ENCODE measurements at regions not wholly inside any gene's neighbourhood (a gene's known extent, or its start where the extent isn't known, plus 50 kb on each side); places are given as distances from the start of the nearest gene placed in this dataset.
"Not testable (repeated sequence)": the region's sequence is repeated elsewhere in the genome, so short reads cannot be mapped to it uniquely, and the experiment has no call there.

DNA sequence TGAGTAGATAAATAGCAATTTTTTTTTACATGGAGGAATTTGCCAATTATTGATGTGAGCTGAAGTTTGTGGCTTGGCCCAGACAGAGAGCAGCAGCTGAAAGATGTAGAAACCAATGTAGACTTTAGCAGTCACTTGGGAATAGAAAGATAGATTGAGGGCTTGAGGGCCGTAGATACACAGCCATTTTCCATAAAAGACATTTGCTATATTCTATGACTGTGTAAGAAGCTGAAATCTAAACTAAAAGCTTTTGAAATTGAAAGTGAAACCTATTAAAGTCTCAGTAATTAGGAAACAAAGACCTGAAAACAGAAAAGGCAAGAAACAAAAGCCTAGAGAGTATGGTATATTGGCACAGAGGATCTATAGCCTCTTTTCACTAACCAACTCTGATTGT lies 332.7 kb downstream of the CENPW start:
- no peaks in the 10 kb centered on the region for H3K36me3 ChIP-seq (ENCODE audit: control insufficient read depth, insufficient read depth, low read length)
- DNase-seq (ENCODE audit: low read depth), result no peak
- TF ChIP-seq, protein P1, sequence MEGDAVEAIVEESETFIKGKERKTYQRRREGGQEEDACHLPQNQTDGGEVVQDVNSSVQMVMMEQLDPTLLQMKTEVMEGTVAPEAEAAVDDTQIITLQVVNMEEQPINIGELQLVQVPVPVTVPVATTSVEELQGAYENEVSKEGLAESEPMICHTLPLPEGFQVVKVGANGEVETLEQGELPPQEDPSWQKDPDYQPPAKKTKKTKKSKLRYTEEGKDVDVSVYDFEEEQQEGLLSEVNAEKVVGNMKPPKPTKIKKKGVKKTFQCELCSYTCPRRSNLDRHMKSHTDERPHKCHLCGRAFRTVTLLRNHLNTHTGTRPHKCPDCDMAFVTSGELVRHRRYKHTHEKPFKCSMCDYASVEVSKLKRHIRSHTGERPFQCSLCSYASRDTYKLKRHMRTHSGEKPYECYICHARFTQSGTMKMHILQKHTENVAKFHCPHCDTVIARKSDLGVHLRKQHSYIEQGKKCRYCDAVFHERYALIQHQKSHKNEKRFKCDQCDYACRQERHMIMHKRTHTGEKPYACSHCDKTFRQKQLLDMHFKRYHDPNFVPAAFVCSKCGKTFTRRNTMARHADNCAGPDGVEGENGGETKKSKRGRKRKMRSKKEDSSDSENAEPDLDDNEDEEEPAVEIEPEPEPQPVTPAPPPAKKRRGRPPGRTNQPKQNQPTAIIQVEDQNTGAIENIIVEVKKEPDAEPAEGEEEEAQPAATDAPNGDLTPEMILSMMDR (IDR thresholded peaks at IDR 0.05; ENCODE audit: insufficient read depth, low read length, poor library complexity, severe bottlenecking), result no peak
- no peak overlapping the region for H3K4me3 ChIP-seq (ENCODE audit: low read depth, low read length)
- no peaks in the 10 kb centered on the region for H3K27me3 ChIP-seq (ENCODE audit: control insufficient read depth, insufficient read depth, low read length)

DNA sequence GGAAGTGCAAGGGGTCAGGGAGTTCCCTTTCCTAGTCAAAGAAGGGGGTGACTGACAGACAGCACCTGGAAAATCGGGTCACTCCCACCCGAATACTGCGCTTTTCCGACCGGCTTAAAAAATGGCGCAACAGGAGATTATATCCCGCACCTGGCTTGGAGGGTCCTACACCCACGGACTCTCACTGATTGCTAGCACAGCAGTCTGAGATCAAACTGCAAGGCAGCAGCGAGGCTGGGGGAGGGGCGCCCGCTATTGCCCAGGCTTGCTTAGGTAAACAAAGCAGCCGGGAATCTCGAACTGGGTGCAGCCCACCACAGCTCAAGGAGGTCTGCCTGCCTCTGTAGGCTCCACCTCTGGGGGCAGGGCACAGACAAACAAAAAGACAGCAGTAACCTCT lies 333.8 kb downstream of the CENPW start:
- not testable (repeated sequence) for H3K36me3 ChIP-seq (ENCODE audit: control insufficient read depth, insufficient read depth, low read length); H3K4me3 ChIP-seq (ENCODE audit: low read depth, low read length); H3K27me3 ChIP-seq (ENCODE audit: control insufficient read depth, insufficient read depth, low read length); DNase-seq (ENCODE audit: low read depth)

DNA sequence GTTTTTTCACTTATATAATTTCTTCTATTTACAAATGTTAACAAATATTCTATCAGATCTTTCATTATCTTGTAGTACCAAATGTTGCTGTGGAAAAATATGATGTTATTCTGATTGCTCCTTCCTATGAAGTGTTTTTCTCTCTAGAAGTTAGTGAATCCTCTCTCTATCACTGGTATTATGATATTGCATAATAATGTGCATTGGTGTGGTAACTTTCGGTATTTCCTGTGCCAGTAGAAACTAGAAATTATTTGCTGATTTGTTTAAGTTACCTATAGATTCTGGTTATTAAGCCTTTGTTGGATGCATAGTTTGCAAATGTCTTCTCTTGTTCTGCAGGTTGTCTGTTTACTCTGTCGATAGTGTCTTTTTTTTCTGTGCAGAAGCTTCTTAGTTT lies 342.5 kb downstream of the CENPW start:
- Histone ChIP-seq H3K4me3 (ENCODE audit: low read depth, low read length) (no peak overlapping the region), H3K36me3 (ENCODE audit: control insufficient read depth, insufficient read depth, low read length) (no peaks in the 10 kb centered on the region), H3K27me3 (ENCODE audit: control insufficient read depth, insufficient read depth, low read length) (no peaks in the 10 kb centered on the region)
- TF ChIP-seq, protein P1 (IDR thresholded peaks at IDR 0.05; ENCODE audit: insufficient read depth, low read length, poor library complexity, severe bottlenecking), result no peak
- DNase-seq (ENCODE audit: low read depth), result no peak

DNA sequence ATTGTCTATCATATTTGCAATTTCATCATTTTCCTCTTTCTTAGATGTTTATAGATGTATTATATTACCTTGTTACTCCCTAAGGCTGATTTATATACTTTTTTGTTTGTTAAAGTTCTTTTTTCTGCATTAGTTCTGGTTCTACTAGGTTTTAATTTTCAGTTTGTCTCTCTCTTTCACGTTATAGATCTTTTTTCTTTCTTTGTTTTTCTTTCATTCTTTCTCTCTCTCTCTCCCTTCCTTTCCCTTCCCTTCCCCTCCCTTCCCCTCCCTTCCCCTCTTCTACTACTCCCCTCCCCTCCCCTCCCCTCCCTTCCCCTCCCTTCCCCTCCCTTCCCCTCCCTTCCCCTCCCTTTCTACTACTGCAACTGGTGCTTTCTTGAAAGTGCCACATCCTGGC lies 345.3 kb downstream of the CENPW start:
- TF ChIP-seq, protein P1 (IDR thresholded peaks at IDR 0.05; ENCODE audit: insufficient read depth, low read length, poor library complexity, severe bottlenecking), result no peak
- Histone ChIP-seq H3K27me3 (ENCODE audit: control insufficient read depth, insufficient read depth, low read length) (no peaks in the 10 kb centered on the region), H3K36me3 (ENCODE audit: control insufficient read depth, insufficient read depth, low read length) (no peaks in the 10 kb centered on the region), H3K4me3 (ENCODE audit: low read depth, low read length) (no peak overlapping the region)
- no peak for DNase-seq (ENCODE audit: low read depth)

DNA sequence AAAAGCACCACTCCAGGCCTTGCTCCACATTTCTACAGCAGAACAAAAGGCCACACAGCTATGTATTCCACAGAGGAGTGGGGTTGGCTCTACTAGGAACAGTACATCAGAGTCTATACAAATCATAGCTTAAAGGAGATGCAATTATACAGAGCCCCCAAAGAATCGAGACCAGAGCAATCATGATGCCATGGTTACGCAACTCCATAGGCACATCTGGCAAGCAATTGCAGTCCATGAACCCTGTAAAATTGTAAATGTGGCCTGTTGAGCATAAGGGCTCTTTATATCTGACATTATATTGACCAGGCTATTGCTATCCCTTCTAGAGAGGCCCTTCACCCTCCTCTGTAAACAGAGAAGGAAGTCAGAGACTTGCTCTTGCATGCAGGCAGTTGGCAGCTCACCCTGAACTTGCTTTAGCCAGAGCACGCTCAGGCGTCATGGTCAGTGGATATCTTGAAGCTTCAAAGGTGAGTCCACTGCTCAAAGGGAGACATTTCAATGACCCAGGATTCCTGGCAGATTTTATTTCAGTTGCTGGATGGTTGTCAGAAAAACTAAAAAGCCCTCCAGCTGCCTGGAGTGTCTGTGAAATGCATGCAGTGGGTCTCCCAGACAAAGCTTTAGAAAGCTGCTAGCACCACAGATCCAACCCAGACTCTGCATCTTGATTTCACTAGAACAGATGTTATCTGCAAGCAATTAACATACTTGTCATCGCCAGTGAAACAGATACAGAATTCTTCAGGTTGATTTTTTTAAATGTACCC lies 357.2 kb downstream of the CENPW start:
- H3K36me3 ChIP-seq (ENCODE audit: control insufficient read depth, insufficient read depth, low read length), result no peaks in the 10 kb centered on the region
- H3K4me3 ChIP-seq (ENCODE audit: low read depth, low read length), result no peak overlapping the region
- no peak for DNase-seq (ENCODE audit: low read depth)
- H3K27me3 ChIP-seq (ENCODE audit: control insufficient read depth, insufficient read depth, low read length), result no peaks in the 10 kb centered on the region
- TF ChIP-seq, protein P1 (IDR thresholded peaks at IDR 0.05; ENCODE audit: insufficient read depth, low read length, poor library complexity, severe bottlenecking), result no peak

DNA sequence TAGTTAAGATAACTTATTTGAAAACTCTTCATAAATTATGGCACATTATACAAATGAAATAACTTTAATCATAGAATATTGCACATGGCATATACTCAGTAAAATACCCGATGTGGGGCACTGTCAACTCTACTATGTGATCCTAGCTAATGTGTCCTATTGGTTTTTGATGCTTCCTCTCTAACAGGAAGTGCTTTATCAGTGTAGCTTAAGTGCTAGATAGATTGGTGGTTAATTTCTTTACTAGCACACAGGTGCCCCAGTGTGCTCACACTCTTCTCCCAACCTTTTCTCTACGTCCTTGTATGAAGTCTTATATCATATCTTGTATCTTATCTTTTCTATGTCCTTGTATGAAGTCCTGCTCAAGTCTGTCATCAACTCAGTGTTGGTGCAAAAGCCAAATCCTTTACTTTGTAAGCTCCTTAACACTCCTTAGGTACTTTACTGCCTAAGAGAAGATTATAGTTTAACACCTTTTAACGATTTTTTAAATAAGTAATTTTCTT lies 358.9 kb downstream of the CENPW start:
- Histone ChIP-seq H3K27me3 (ENCODE audit: control insufficient read depth, insufficient read depth, low read length) (no peaks in the 10 kb centered on the region), H3K36me3 (ENCODE audit: control insufficient read depth, insufficient read depth, low read length) (no peaks in the 10 kb centered on the region), H3K4me3 (ENCODE audit: low read depth, low read length) (no peak overlapping the region)
- no peak for DNase-seq (ENCODE audit: low read depth)
- TF ChIP-seq, protein P1 (IDR thresholded peaks at IDR 0.05; ENCODE audit: insufficient read depth, low read length, poor library complexity, severe bottlenecking), result no peak

Data from kidney epithelial cell (primary cell).